Erythroblast (primary cell): ENCODE measurements at regions not wholly inside any gene's neighbourhood (a gene's known extent, or its start where the extent isn't known, plus 50 kb on each side); places are given as distances from the start of the nearest gene placed in this dataset.

ENCODE experiments used
- GATA1 ChIP-seq: IDR thresholded peaks from 2 replicates; pipeline ENCODE4 v1.6.1; 2011; ENCODE audit warnings: low read depth, mild to moderate bottlenecking, control low read depth, low read length, moderate library complexity
- POLR2A ChIP-seq: IDR thresholded peaks from 2 replicates; pipeline ENCODE4 v1.6.1; 2011; ENCODE audit warnings: mild to moderate bottlenecking, low read length

DNA sequence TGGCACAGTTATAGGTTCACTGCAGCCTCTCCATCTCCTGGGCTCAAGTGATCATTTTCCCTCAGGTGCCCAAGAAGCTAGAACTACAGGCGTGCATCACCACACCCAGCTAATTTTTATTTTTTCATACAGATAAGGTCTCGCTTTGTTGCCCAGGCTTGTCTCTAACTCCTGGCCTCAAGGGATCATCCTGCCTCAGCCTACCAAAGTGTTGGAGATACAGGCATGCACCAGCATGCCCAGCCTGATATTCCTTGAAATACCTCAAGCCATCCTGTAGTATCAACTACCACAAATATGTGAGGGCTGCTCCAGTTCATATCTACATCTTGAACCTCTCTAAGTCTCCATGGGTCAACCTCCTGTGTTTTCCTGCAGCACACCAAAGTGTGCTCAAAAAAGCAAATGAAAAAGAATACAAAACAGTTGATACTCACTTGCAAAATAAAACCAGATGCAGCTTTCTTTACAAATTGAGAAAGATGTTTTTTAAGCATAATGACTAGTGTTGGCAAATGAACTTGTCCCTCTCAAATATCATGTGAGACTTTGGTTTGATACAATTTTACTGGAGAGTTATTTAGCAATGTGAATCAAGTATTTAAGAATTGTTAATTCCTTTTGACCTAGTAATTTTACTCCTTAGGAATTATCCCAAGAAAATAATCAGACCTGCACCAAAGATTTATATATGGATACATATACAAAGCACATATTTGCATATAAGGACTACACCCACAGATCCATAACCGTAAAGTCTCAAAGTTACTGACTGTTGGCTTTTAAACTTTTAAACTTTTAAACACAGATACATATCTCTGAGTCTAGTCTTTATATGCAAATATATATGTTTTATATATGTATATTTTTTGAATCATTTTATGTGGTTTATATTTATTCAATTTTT is 197.7 kb downstream of the NRIP1 start:
- TF ChIP-seq POLR2A (no peak), GATA1 (no peak)
